HG03558 (cell line): ENCODE measurements at regions not wholly inside any gene's neighbourhood (a gene's known extent, or its start where the extent isn't known, plus 50 kb on each side); places are given as distances from the start of the nearest gene placed in this dataset.
"Not testable (repeated sequence)": the region's sequence is repeated elsewhere in the genome, so short reads cannot be mapped to it uniquely, and the experiment has no call there.

Source experiments
- ATAC-seq: cut with Tn5 transposase; IDR thresholded peaks from one replicate; pipeline ENCODE4 v1.9.1; 2021; ENCODE audit warnings: moderate number of reproducible peaks; ENCODE audit not compliant: unreplicated experiment; ENCODE audit errors: extremely low read depth

GRCh38 chrX:94758130-94758529, 1084.1 kb downstream of the FAM133A start:
- no peak for ATAC-seq

GRCh38 chrX:94775640-94776039, 1101.6 kb downstream of the FAM133A start:
- ATAC-seq: no peak

- ATAC-seq: no peak
Measured at GRCh38 chrX:94813541-94813940, 1139.5 kb downstream of the FAM133A start.

- ATAC-seq: no peak
Measured at GRCh38 chrX:94814216-94814615, 1140.2 kb downstream of the FAM133A start.

- ATAC-seq: peak; percentile 53
Measured at GRCh38 chrX:94830717-94831116, 1156.7 kb downstream of the FAM133A start.

- ATAC-seq: no peak
Measured at GRCh38 chrX:94831364-94831763, 1157.4 kb downstream of the FAM133A start.

- no peak for ATAC-seq
Measured at GRCh38 chrX:94834226-94834625, 1160.2 kb downstream of the FAM133A start.

- no peak for ATAC-seq
Measured at GRCh38 chrX:94850811-94851210, 1176.8 kb downstream of the FAM133A start.

GRCh38 chrX:94854251-94854650, 1180.2 kb downstream of the FAM133A start:
- no peak for ATAC-seq

- ATAC-seq: not testable (repeated sequence)
Measured at GRCh38 chrX:94862470-94862869, 1188.5 kb downstream of the FAM133A start.

- no peak for ATAC-seq
Measured at GRCh38 chrX:94871640-94872039, 1197.6 kb downstream of the FAM133A start.

- no peak for ATAC-seq
Measured at GRCh38 chrX:94901849-94902248, 1227.8 kb downstream of the FAM133A start.

GRCh38 chrX:94908171-94908570, 1234.2 kb downstream of the FAM133A start:
- no peak for ATAC-seq

GRCh38 chrX:94908648-94909047, 1234.6 kb downstream of the FAM133A start:
- ATAC-seq: no peak

- no peak for ATAC-seq
Measured at GRCh38 chrX:94914235-94914634, 1240.2 kb downstream of the FAM133A start.

- no peak for ATAC-seq
Measured at GRCh38 chrX:94932278-94932965, 1258.4 kb downstream of the FAM133A start.

GRCh38 chrX:94936722-94937121, 1262.7 kb downstream of the FAM133A start:
- no peak for ATAC-seq

GRCh38 chrX:94937491-94937890, 1263.5 kb downstream of the FAM133A start:
- ATAC-seq: no peak

GRCh38 chrX:94942603-94943002, 1268.6 kb downstream of the FAM133A start:
- ATAC-seq: no peak

- ATAC-seq: not testable (repeated sequence)
Measured at GRCh38 chrX:94946137-94946536, 1272.1 kb downstream of the FAM133A start.

- no peak for ATAC-seq
Measured at GRCh38 chrX:94961730-94962129, 1287.7 kb downstream of the FAM133A start.

GRCh38 chrX:94977562-94977961, 1303.6 kb downstream of the FAM133A start:
- no peak for ATAC-seq
